AG09309 (cell line): ENCODE measurements at regions not wholly inside any gene's neighbourhood (a gene's known extent, or its start where the extent isn't known, plus 50 kb on each side); places are given as distances from the start of the nearest gene placed in this dataset.

Source experiments
- DNase-seq: peaks from one replicate; pipeline ENCODE4 v3.0.0-alpha.2; 2010; ENCODE audit warnings: low read depth
- H3K4me3 ChIP-seq: 2 replicates; pipeline ENCODE4 v1.5.1; 2011; ENCODE audit warnings: mild to moderate bottlenecking, low read depth, low read length, moderate library complexity; ENCODE audit not compliant: control insufficient read depth
- CTCF ChIP-seq: IDR thresholded peaks from 2 replicates; pipeline ENCODE4 v1.5.1; 2011; ENCODE audit warnings: mild to moderate bottlenecking, low read depth, low read length, inconsistent platforms; ENCODE audit not compliant: insufficient read depth, control insufficient read depth; ENCODE audit errors: missing control alignments

GRCh38 chr6:166775180-166775922, 148.3 kb upstream of the RPS6KA2 start:
- DNase-seq: peak; percentile 28
- H3K4me3 ChIP-seq: no peak overlapping the region
- TF ChIP-seq CTCF: peak; percentile 94

- H3K4me3 ChIP-seq: no peak overlapping the region
- no peak for DNase-seq
- TF ChIP-seq CTCF: no peak
Observed at GRCh38 chr6:166774770-166775169, 147.7 kb upstream of the RPS6KA2 start.

DNA sequence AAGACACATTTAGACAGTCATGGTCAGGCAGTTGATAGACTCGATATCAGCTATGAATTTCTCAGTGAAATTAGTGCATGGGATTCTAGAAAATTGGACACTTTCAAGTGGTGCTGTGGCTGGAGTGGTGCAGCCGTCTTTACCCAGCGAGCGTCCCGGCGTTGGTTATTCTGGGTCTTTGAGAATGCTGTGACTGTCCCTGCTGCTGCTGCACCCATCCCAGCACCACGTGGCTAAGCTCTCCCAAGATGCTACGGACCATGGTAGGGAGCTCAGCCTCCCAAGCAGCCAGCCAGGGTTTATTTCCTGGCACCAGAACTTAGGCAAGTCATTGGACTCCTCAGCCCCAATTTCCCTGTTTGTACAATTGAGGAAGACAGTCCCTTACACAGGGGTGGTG, 147.2 kb upstream of the RPS6KA2 start:
- no peak for TF ChIP-seq CTCF
- no peak for DNase-seq
- H3K4me3 ChIP-seq: no peak overlapping the region

GRCh38 chr6:166772518-166772917, 145.5 kb upstream of the RPS6KA2 start:
- no peak for TF ChIP-seq CTCF
- DNase-seq: no peak
- H3K4me3 ChIP-seq: no peak overlapping the region

- H3K4me3 ChIP-seq: no peak overlapping the region
- DNase-seq: no peak
- TF ChIP-seq CTCF: no peak
Observed at GRCh38 chr6:166771701-166772100, 144.7 kb upstream of the RPS6KA2 start.

DNA sequence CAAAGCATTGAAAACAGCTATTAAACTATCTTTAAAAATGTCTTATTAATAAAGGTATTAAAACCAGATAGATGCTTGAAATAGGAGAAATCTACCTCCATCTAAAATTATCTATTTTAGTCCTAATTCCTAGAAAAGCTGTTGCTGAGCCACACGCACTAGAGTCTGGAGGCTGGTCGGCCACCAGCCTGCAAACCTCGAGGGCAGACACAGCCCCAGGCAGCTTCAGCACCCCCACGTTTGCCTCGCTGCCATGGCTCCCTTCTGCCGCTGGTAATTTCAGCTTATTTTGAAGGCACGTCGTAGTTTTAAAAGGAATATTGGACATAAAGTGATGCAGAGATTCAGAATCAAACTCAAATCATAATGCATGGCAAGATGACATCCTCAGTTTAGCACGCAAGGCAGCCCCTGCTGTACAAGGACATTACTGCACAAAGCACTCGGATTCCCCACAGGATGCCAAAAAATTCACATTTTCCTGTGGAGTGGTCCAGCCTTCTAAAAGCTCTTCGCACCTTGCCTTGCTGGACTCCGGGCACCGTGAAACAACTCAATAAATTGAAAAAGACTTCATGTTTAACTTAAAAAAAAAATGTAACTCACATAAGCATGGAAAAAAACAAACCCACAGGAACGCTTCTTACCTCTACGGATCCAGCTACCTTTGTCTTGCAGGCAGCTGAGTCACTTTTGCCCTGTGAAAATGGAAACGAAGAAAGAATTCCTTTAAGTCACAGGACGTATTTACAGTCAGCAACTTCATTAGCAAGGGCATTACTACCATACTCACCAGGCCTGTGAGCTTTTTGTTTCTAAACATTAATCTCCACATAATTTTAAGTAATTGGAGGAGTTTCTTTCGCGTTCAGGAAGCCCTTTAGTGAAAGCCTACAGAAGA, 143.4 kb upstream of the RPS6KA2 start:
- no peak for DNase-seq
- peak; percentile 42 for TF ChIP-seq CTCF
- H3K4me3 ChIP-seq: no peak overlapping the region
